HFF-Myc (cell line): ENCODE measurements at regions not wholly inside any gene's neighbourhood (a gene's known extent, or its start where the extent isn't known, plus 50 kb on each side); places are given as distances from the start of the nearest gene placed in this dataset.

Experiments used
- DNase-seq: peaks from one replicate; pipeline ENCODE4 v3.0.0-alpha.2; 2011; ENCODE audit warnings: low read depth; ENCODE audit errors: extremely low read depth
- H3K4me3 ChIP-seq: replicated peaks from 2 replicates; pipeline ENCODE4 v1.5.1; 2011; ENCODE audit warnings: low read depth, mild to moderate bottlenecking, control low read depth, low read length
- CTCF ChIP-seq: IDR thresholded peaks from 2 replicates; pipeline ENCODE4 v1.5.1; 2012; ENCODE audit warnings: mild to moderate bottlenecking, low read depth, low read length, control low read depth; ENCODE audit errors: missing control alignments

- DNase-seq = no peak
- H3K4me3 ChIP-seq = no peak overlapping the region
- TF ChIP-seq CTCF = no peak
Measured at GRCh38 chr3:5035113-5035512, 55.9 kb downstream of the BHLHE40 start.

GRCh38 chr3:5035692-5036391 lies 56.6 kb downstream of the BHLHE40 start:
- no peak overlapping the region for H3K4me3 ChIP-seq
- no peak for TF ChIP-seq CTCF
- DNase-seq = no peak

- no peak for TF ChIP-seq CTCF
Measured at GRCh38 chr3:5036392-5036766, 57.1 kb downstream of the BHLHE40 start.

GRCh38 chr3:5036858-5037257 lies 57.6 kb downstream of the BHLHE40 start:
- no peak for TF ChIP-seq CTCF

More at GRCh38 chr3:5036392-5036766, 57.1 kb downstream of the BHLHE40 start:
- DNase-seq = no peak
- no peak overlapping the region for H3K4me3 ChIP-seq

GRCh38 chr3:5039585-5039984 lies 60.3 kb downstream of the BHLHE40 start:
- no peak for TF ChIP-seq CTCF
- no peak for DNase-seq
- H3K4me3 ChIP-seq = no peak overlapping the region

More at GRCh38 chr3:5036858-5037257, 57.6 kb downstream of the BHLHE40 start:
- DNase-seq = no peak
- H3K4me3 ChIP-seq = no peak overlapping the region

- DNase-seq = no peak
- no peak overlapping the region for H3K4me3 ChIP-seq
- no peak for TF ChIP-seq CTCF
Measured at GRCh38 chr3:5041315-5041714, 62.1 kb downstream of the BHLHE40 start.

- H3K4me3 ChIP-seq = no peak overlapping the region
- no peak for TF ChIP-seq CTCF
- no peak for DNase-seq
Measured at GRCh38 chr3:5045961-5046360, 66.7 kb downstream of the BHLHE40 start.
